ENCODE measurements at regions not wholly inside any gene's neighbourhood (a gene's known extent, or its start where the extent isn't known, plus 50 kb on each side); places are given as distances from the start of the nearest gene placed in this dataset.

DNA sequence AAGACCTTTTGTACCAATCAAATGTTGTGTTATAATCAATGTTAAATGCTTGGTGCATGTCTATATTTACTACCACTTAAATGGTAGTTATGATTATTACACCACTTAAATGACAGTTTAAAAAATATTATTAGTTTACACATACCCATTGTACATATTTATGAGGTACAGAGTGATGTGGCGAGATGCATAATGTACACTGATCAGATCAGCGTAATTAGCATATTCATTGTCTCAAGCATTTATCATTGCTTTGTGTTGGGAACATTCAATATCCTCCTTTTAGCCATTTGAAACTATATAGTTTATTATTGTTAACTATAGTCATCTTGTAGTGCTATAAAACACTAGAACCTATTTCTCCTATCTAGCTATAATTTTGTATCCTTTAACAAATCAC lies 434.4 kb upstream of the ACTBL2 start:
- TF ChIP-seq, protein P1, sequence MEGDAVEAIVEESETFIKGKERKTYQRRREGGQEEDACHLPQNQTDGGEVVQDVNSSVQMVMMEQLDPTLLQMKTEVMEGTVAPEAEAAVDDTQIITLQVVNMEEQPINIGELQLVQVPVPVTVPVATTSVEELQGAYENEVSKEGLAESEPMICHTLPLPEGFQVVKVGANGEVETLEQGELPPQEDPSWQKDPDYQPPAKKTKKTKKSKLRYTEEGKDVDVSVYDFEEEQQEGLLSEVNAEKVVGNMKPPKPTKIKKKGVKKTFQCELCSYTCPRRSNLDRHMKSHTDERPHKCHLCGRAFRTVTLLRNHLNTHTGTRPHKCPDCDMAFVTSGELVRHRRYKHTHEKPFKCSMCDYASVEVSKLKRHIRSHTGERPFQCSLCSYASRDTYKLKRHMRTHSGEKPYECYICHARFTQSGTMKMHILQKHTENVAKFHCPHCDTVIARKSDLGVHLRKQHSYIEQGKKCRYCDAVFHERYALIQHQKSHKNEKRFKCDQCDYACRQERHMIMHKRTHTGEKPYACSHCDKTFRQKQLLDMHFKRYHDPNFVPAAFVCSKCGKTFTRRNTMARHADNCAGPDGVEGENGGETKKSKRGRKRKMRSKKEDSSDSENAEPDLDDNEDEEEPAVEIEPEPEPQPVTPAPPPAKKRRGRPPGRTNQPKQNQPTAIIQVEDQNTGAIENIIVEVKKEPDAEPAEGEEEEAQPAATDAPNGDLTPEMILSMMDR (IDR thresholded peaks at IDR 0.05; ENCODE audit: insufficient read depth, low read length, poor library complexity, severe bottlenecking) = no peak
- Histone ChIP-seq H3K36me3 (ENCODE audit: control insufficient read depth, insufficient read depth, low read length) (no peaks in the 10 kb centered on the region), H3K27me3 (ENCODE audit: control insufficient read depth, insufficient read depth, low read length) (no peaks in the 10 kb centered on the region), H3K4me3 (ENCODE audit: low read depth, low read length) (no peak overlapping the region)
- DNase-seq (ENCODE audit: low read depth) = no peak

DNA sequence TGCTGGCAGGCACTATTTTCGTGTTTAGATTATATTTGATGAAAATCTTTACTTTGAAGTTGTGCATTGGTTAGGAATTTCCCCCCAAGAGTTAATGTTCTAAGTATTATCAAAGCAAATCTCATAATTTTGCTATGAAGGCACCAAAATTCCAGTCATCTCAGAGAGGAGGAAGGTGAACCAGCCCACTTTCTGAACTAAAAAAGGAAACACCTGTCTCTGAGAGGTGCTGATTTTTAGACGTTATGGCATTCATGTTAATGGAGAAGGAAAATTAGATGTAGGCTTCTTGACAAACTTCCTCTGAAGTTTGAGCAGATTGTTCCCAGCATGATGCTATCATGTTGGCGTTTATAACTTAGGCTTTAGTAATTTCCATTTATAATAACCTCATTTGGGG lies 432.9 kb upstream of the ACTBL2 start:
- TF ChIP-seq, protein P1 (IDR thresholded peaks at IDR 0.05; ENCODE audit: insufficient read depth, low read length, poor library complexity, severe bottlenecking) = no peak
- H3K4me3 ChIP-seq (ENCODE audit: low read depth, low read length) = no peak overlapping the region

DNA sequence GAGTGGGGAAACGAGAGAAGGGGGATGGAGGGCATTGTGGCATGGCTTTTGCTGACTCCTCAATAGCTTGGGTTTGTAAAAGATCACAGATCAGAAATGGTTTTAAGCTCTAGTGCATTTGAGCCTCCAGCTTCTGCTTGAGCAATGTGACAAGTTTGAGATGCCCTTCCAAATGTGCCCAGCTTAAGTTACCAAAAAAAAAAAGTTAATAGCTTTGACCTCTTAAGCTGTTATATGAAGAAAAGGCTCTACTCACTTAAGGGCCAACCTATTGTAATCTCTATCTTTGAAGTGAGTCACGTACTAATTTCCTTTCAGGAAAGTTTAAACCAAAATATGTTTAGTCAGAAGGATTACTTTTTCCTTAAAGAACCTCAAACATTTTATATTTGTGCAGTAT lies 428.8 kb upstream of the ACTBL2 start:
- TF ChIP-seq, protein P1 (IDR thresholded peaks at IDR 0.05; ENCODE audit: insufficient read depth, low read length, poor library complexity, severe bottlenecking) = no peak
- DNase-seq (ENCODE audit: low read depth) = no peak
- Histone ChIP-seq H3K4me3 (ENCODE audit: low read depth, low read length) (no peak overlapping the region), H3K27me3 (ENCODE audit: control insufficient read depth, insufficient read depth, low read length) (no peaks in the 10 kb centered on the region), H3K36me3 (ENCODE audit: control insufficient read depth, insufficient read depth, low read length) (no peaks in the 10 kb centered on the region)

More for the DNA sequence above, 432.9 kb upstream of the ACTBL2 start:
- no peak for DNase-seq (ENCODE audit: low read depth)
- no peaks in the 10 kb centered on the region for H3K36me3 ChIP-seq (ENCODE audit: control insufficient read depth, insufficient read depth, low read length)
- H3K27me3 ChIP-seq (ENCODE audit: control insufficient read depth, insufficient read depth, low read length) = no peaks in the 10 kb centered on the region

DNA sequence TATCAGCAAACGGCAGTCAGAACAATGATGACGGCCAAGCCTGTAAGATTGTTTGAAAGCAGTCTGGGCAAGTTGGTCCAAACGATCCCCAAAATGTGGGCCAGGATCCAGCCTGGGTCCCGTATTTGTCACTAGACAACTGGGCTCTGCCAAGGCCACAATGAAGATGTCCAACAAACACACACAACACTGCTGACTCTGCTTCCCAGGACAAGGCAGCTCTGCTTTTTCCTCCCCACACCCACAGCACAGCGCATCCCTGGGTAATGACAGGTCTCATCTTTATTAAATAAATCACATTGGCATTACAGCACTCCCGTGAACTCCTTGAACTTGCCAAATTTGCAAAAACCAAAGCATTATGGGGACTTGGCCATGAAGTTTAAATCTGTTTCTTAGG lies 424.1 kb upstream of the ACTBL2 start:
- DNase-seq (ENCODE audit: low read depth) = no peak

DNA sequence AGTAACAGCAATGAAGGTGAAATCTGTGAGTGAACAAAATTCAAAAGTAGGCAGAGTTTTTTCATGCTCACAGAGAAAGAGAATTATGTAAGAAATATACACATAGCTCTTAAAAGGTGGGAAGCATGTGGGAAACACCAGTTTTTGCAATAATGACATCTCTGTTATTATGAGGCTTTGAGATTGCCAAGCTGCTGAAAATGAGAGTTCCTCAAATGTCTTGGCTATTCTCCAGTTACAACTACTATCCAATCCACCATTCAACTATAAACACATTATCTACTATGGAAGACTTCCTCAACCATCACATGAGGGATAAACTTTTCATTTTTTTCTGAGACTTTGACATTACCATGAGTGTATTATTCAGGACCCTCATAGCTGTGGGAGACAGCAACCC lies 420.8 kb upstream of the ACTBL2 start:
- Histone ChIP-seq H3K27me3 (ENCODE audit: control insufficient read depth, insufficient read depth, low read length) (no peaks in the 10 kb centered on the region), H3K36me3 (ENCODE audit: control insufficient read depth, insufficient read depth, low read length) (no peaks in the 10 kb centered on the region), H3K4me3 (ENCODE audit: low read depth, low read length) (no peak overlapping the region)
- TF ChIP-seq, protein P1 (IDR thresholded peaks at IDR 0.05; ENCODE audit: insufficient read depth, low read length, poor library complexity, severe bottlenecking) = no peak
- DNase-seq (ENCODE audit: low read depth) = no peak

More for the DNA sequence above, 424.1 kb upstream of the ACTBL2 start:
- Histone ChIP-seq H3K36me3 (ENCODE audit: control insufficient read depth, insufficient read depth, low read length) (no peaks in the 10 kb centered on the region), H3K4me3 (ENCODE audit: low read depth, low read length) (no peak overlapping the region), H3K27me3 (ENCODE audit: control insufficient read depth, insufficient read depth, low read length) (no peaks in the 10 kb centered on the region)
- TF ChIP-seq, protein P1 (IDR thresholded peaks at IDR 0.05; ENCODE audit: insufficient read depth, low read length, poor library complexity, severe bottlenecking) = no peak

DNA sequence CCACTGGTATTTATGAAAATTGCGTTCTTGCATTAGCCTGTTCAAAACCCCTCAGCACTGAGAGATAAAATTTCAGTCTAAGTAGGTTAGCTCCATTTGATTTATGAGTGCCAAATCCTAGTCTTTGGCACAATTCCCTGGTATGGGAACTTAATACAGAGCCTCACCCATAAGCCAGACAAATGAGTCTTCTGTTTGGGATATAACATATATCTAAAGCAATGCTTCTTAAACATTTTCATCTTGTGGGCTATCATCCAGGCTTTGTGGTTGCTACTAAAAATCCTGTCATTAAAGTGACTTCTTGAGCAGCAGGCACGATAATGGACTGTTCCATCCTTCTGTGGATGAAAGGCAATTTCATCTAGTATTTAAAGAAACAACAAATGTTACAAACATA lies 419.5 kb upstream of the ACTBL2 start:
- no peak for DNase-seq (ENCODE audit: low read depth)
- H3K36me3 ChIP-seq (ENCODE audit: control insufficient read depth, insufficient read depth, low read length) = no peaks in the 10 kb centered on the region
- TF ChIP-seq, protein P1 (IDR thresholded peaks at IDR 0.05; ENCODE audit: insufficient read depth, low read length, poor library complexity, severe bottlenecking) = no peak
- H3K27me3 ChIP-seq (ENCODE audit: control insufficient read depth, insufficient read depth, low read length) = no peaks in the 10 kb centered on the region
- no peak overlapping the region for H3K4me3 ChIP-seq (ENCODE audit: low read depth, low read length)
